ENCODE measurements at regions not wholly inside any gene's neighbourhood (a gene's known extent, or its start where the extent isn't known, plus 50 kb on each side); places are given as distances from the start of the nearest gene placed in this dataset.

DNA sequence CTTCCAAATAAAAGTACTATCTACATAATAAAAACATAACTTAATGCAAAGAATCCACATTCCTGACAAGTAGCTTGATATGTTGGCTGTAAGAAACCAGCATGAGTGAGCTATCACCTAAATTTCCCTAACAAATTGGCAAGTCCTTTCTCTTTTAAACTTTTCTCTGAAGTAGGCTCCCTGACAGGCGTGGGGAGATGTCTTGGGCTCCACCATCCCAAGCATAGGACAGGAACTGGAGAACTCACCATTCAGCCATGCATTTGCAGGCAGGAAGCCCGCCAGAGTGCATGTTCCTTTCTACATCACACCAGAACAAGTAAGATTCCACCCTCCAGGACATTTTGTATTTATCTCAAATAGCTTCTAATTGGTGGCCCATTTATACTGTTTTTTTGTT is 921.9 kb upstream of the CELF4 start:
- TF ChIP-seq CTCF (conservative IDR thresholded peaks at IDR 0.05; ENCODE audit: low read depth, low read length) (no peak), EZH2 (IDR thresholded peaks at IDR 0.05; ENCODE audit: low read length, unreplicated experiment) (no peak)
